ENCODE measurements at regions not wholly inside any gene's neighbourhood (a gene's known extent, or its start where the extent isn't known, plus 50 kb on each side); places are given as distances from the start of the nearest gene placed in this dataset.

DNA sequence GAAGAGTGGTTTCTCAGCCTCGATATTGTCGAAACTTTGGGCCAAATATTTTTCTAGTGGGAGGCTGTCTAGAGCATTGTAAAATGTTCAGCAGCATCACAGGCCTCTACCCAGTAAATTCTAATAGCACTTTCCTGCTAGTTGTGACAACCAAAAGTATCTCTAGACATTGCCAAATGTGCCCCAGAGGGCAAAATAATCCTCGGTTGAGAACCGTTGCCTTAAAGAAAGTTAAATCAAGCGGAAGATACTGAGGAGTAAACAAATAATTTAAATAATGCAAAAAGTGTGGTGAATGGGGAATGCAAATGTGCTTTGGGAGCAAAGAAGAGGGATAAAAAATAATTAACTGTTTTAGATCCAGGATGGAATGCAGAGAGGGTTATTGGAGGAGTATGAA lies 106.4 kb upstream of the ASCC3 start:
- intact Hi-C loops (cut with micrococcal nuclease): no loop called here

DNA sequence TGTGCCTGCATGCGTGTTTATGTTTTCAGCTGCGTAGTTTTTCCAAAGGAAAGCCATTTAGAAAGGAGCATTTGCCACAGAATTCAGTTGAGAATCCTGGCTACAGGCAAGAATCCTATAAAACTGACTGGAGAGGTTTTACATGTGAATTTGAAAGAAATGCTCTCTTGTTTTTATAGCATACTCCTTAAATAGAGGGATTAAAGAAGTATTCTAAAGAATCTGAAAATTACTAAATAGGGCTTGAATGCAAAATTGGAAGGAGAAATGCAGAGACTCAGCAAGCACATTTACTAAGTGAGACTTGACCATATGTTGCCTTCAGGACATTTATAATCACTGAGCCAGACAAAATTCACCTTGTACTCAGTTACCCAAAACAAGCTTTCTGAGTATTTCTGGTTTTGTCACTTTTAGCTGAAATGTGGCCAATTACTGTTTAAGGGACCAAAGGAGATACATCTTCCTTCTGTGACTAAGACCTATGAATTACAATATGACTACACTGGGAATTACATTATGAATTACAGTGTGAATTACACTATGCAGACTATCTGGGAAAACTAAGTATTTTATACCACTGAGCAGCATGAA lies 107.4 kb upstream of the ASCC3 start:
- Histone ChIP-seq H3K4me1 (ENCODE audit: control insufficient read depth in 1 of 2, insufficient read depth in 2 of 2, low read length in 2 of 2) (no peaks in the 10 kb centered on the region), H3K27me3 (ENCODE audit: control insufficient read depth in 2 of 2, insufficient read depth in 2 of 2, low read length in 2 of 2) (no peaks in the 10 kb centered on the region), H3K9me3 (replicated peaks in 1 of 2; ENCODE audit: control insufficient read depth in 1 of 2, insufficient read depth in 1 of 2, low read length in 2 of 2) (peaks cover 1 to 4% of the 10 kb centered on the region in 2 donors), H3K9ac (ENCODE audit: insufficient read depth, low read length, poor library complexity, severe bottlenecking) (no peak overlapping the region), H3K79me2 (ENCODE audit: insufficient read depth, low read length) (no peaks in the 10 kb centered on the region), H3K27ac (ENCODE audit: low read depth in 1 of 2, low read length in 2 of 2) (no peak overlapping the region), H2AFZ (ENCODE audit: insufficient read depth, low read depth, low read length, poor library complexity, severe bottlenecking) (no peak overlapping the region), H3K4me2 (replicated peaks; ENCODE audit: extremely low read depth, low read length, poor library complexity, severe bottlenecking) (no peak overlapping the region), H3K36me3 (replicated peaks in 1 of 2; ENCODE audit: control insufficient read depth in 1 of 2, insufficient read depth in 2 of 2, low read length in 2 of 2) (no peaks in the 10 kb centered on the region), H4K20me1 (ENCODE audit: insufficient read depth, low read length) (no peaks in the 10 kb centered on the region), H3K4me3 (replicated peaks in 1 of 3; ENCODE audit: low read depth in 2 of 3, low read length in 3 of 3) (no peak overlapping the region)
- peaks cover 0 to 17% (median 5%) of the 10 kb centered on the region in 7 donors for H3K9me3 Mint-ChIP-seq
- no peak overlapping the region for H3K4me3 Mint-ChIP-seq
- no peaks in the 10 kb centered on the region for H3K36me3 Mint-ChIP-seq
- H3K27me3 Mint-ChIP-seq (ENCODE audit: low read depth in 3 of 3): no peaks in the 10 kb centered on the region
- intact Hi-C loops (cut with micrococcal nuclease): no loop called here
- H3K4me1 Mint-ChIP-seq: no peaks in the 10 kb centered on the region
- H3K27ac Mint-ChIP-seq: no peak overlapping the region
- TF ChIP-seq, protein P1, sequence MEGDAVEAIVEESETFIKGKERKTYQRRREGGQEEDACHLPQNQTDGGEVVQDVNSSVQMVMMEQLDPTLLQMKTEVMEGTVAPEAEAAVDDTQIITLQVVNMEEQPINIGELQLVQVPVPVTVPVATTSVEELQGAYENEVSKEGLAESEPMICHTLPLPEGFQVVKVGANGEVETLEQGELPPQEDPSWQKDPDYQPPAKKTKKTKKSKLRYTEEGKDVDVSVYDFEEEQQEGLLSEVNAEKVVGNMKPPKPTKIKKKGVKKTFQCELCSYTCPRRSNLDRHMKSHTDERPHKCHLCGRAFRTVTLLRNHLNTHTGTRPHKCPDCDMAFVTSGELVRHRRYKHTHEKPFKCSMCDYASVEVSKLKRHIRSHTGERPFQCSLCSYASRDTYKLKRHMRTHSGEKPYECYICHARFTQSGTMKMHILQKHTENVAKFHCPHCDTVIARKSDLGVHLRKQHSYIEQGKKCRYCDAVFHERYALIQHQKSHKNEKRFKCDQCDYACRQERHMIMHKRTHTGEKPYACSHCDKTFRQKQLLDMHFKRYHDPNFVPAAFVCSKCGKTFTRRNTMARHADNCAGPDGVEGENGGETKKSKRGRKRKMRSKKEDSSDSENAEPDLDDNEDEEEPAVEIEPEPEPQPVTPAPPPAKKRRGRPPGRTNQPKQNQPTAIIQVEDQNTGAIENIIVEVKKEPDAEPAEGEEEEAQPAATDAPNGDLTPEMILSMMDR (IDR thresholded peaks at IDR 0.05): no peak
- no peak for DNase-seq
- no CpG with 5 or more reads among the region's 2 CpGs for WGBS (ENCODE audit: insufficient coverage)

More for the DNA sequence above, 106.4 kb upstream of the ASCC3 start:
- Mint-ChIP-seq H3K4me3 (no peak overlapping the region), H3K27me3 (ENCODE audit: low read depth in 3 of 3) (peaks cover 0 to 2% (median 0%) of the 10 kb centered on the region in 3 donors), H3K4me1 (no peaks in the 10 kb centered on the region), H3K36me3 (no peaks in the 10 kb centered on the region), H3K9me3 (peaks cover 2 to 17% (median 5%) of the 10 kb centered on the region in 7 donors), H3K27ac (no peak overlapping the region)
- Histone ChIP-seq H3K36me3 (replicated peaks in 1 of 2; ENCODE audit: control insufficient read depth in 1 of 2, insufficient read depth in 2 of 2, low read length in 2 of 2) (no peaks in the 10 kb centered on the region), H3K4me1 (ENCODE audit: control insufficient read depth in 1 of 2, insufficient read depth in 2 of 2, low read length in 2 of 2) (no peaks in the 10 kb centered on the region), H3K27me3 (ENCODE audit: control insufficient read depth in 2 of 2, insufficient read depth in 2 of 2, low read length in 2 of 2) (no peaks in the 10 kb centered on the region), H3K27ac (ENCODE audit: low read depth in 1 of 2, low read length in 2 of 2) (no peak overlapping the region), H3K4me2 (replicated peaks; ENCODE audit: extremely low read depth, low read length, poor library complexity, severe bottlenecking) (no peak overlapping the region), H3K9ac (ENCODE audit: insufficient read depth, low read length, poor library complexity, severe bottlenecking) (no peak overlapping the region), H3K4me3 (replicated peaks in 1 of 3; ENCODE audit: low read depth in 2 of 3, low read length in 3 of 3) (no peak overlapping the region), H4K20me1 (ENCODE audit: insufficient read depth, low read length) (no peaks in the 10 kb centered on the region), H3K9me3 (replicated peaks in 1 of 2; ENCODE audit: control insufficient read depth in 1 of 2, insufficient read depth in 1 of 2, low read length in 2 of 2) (peaks cover 4 to 9% of the 10 kb centered on the region in 2 donors), H2AFZ (ENCODE audit: insufficient read depth, low read depth, low read length, poor library complexity, severe bottlenecking) (no peak overlapping the region), H3K79me2 (ENCODE audit: insufficient read depth, low read length) (no peaks in the 10 kb centered on the region)
- DNase-seq: no peak
- TF ChIP-seq, protein P1 (IDR thresholded peaks at IDR 0.05): no peak
- 94% methylated on average over 2 of the region's 5 CpGs for WGBS (ENCODE audit: insufficient coverage)

All from CD14-positive monocyte (primary cell).